HG03097 (cell line): ENCODE measurements at regions not wholly inside any gene's neighbourhood (a gene's known extent, or its start where the extent isn't known, plus 50 kb on each side); places are given as distances from the start of the nearest gene placed in this dataset.

Experiments used
- ATAC-seq: cut with Tn5 transposase; IDR thresholded peaks from one replicate; pipeline ENCODE4 v1.9.1; 2021; ENCODE audit not compliant: unreplicated experiment, low FRiP score

GRCh38 chr12:78402366-78403134 lies 462.0 kb upstream of the SYT1 start:
- ATAC-seq: no peak

- no peak for ATAC-seq
These were observed 461.4 kb upstream of the SYT1 start for GRCh38 chr12:78403136-78403535.

GRCh38 chr12:78403681-78404080 lies 460.9 kb upstream of the SYT1 start:
- no peak for ATAC-seq

GRCh38 chr12:78406213-78406612 lies 458.4 kb upstream of the SYT1 start:
- ATAC-seq: no peak

GRCh38 chr12:78406828-78407227 lies 457.7 kb upstream of the SYT1 start:
- peak; percentile 88 for ATAC-seq

- ATAC-seq: no peak
These were observed 456.9 kb upstream of the SYT1 start for GRCh38 chr12:78407722-78408121.

GRCh38 chr12:78414071-78414470 lies 450.5 kb upstream of the SYT1 start:
- no peak for ATAC-seq

GRCh38 chr12:78418919-78419318 lies 445.7 kb upstream of the SYT1 start:
- ATAC-seq: no peak

- no peak for ATAC-seq
These were observed 445.1 kb upstream of the SYT1 start for GRCh38 chr12:78419513-78419912.

- no peak for ATAC-seq
These were observed 443.6 kb upstream of the SYT1 start for GRCh38 chr12:78420991-78421390.

GRCh38 chr12:78430551-78430950 lies 434.0 kb upstream of the SYT1 start:
- ATAC-seq: no peak

- no peak for ATAC-seq
These were observed 432.6 kb upstream of the SYT1 start for GRCh38 chr12:78431931-78432330.

- no peak for ATAC-seq
These were observed 424.9 kb upstream of the SYT1 start for GRCh38 chr12:78439666-78440065.

GRCh38 chr12:78441737-78442453 lies 422.7 kb upstream of the SYT1 start:
- ATAC-seq: no peak

GRCh38 chr12:78442454-78442801 lies 422.1 kb upstream of the SYT1 start:
- ATAC-seq: no peak

- ATAC-seq: no peak
These were observed 418.0 kb upstream of the SYT1 start for GRCh38 chr12:78446555-78446954.

GRCh38 chr12:78447373-78447772 lies 417.2 kb upstream of the SYT1 start:
- ATAC-seq: no peak

GRCh38 chr12:78448692-78449091 lies 415.9 kb upstream of the SYT1 start:
- no peak for ATAC-seq

- ATAC-seq: no peak
These were observed 408.6 kb upstream of the SYT1 start for GRCh38 chr12:78455991-78456390.

- ATAC-seq: peak; percentile 99
These were observed 406.6 kb upstream of the SYT1 start for GRCh38 chr12:78457938-78458337.

GRCh38 chr12:78470354-78471195 lies 394.0 kb upstream of the SYT1 start:
- ATAC-seq: no peak
